ENCODE measurements at regions not wholly inside any gene's neighbourhood (a gene's known extent, or its start where the extent isn't known, plus 50 kb on each side); places are given as distances from the start of the nearest gene placed in this dataset.

DNA sequence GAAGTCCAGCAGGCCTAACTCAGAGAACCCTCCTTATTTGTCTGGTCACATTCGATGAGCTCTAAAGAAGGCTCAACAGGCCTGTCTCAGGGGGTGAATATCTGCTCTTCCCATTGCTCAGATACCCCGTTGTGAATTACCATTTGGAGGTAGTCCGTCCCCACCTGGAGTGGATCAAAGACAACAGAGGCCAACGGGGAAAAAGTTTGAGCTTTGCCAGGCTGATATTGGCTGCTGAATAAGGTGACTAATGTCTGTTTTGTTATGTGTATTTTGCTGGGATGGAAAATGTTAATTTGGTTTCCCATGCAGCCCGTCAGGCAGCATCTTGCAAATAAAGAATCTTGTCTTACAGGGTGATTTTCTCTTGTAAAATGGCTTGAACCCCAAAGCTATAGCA lies 69.2 kb upstream of the EPS8L3 start:
- H3K27me3 Mint-ChIP-seq (ENCODE audit: insufficient read depth, unreplicated experiment): no peaks in the 10 kb centered on the region
- POLR2A ChIA-PET: no interaction called here
- DNase-seq (ENCODE audit: unreplicated experiment): no peak
- H3K27ac Mint-ChIP-seq (ENCODE audit: low read depth, unreplicated experiment): no peak overlapping the region
- H3K9me3 Mint-ChIP-seq (ENCODE audit: unreplicated experiment): no peaks in the 10 kb centered on the region
- BruUV-seq (replicated peaks): no TSS peak
- H3K4me1 Mint-ChIP-seq (ENCODE audit: insufficient read depth, unreplicated experiment): peaks cover 8% of the 10 kb centered on the region
- CTCF ChIA-PET: interaction anchor here (0.6 kb wide), 1 partner anchor 96 kb away, joined by 3 read pairs; no protein-coding TSS in a partner anchor
- TF ChIP-seq, protein P1, sequence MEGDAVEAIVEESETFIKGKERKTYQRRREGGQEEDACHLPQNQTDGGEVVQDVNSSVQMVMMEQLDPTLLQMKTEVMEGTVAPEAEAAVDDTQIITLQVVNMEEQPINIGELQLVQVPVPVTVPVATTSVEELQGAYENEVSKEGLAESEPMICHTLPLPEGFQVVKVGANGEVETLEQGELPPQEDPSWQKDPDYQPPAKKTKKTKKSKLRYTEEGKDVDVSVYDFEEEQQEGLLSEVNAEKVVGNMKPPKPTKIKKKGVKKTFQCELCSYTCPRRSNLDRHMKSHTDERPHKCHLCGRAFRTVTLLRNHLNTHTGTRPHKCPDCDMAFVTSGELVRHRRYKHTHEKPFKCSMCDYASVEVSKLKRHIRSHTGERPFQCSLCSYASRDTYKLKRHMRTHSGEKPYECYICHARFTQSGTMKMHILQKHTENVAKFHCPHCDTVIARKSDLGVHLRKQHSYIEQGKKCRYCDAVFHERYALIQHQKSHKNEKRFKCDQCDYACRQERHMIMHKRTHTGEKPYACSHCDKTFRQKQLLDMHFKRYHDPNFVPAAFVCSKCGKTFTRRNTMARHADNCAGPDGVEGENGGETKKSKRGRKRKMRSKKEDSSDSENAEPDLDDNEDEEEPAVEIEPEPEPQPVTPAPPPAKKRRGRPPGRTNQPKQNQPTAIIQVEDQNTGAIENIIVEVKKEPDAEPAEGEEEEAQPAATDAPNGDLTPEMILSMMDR (IDR thresholded peaks at IDR 0.05; ENCODE audit: unreplicated experiment): no peak
- H3K36me3 Mint-ChIP-seq (ENCODE audit: insufficient read depth, unreplicated experiment): peaks cover 4% of the 10 kb centered on the region
- intact Hi-C loops (cut with micrococcal nuclease): no loop called here
- no peak overlapping the region for H3K4me3 Mint-ChIP-seq (ENCODE audit: unreplicated experiment)

GRCh38 chr1:109828756-109829505 lies 65.2 kb upstream of the EPS8L3 start:
- no TSS peak for BruUV-seq (replicated peaks)
- peak; percentile 40 for DNase-seq (ENCODE audit: unreplicated experiment)
- intact Hi-C loops (cut with micrococcal nuclease): no loop called here
- TF ChIP-seq, protein P1 (IDR thresholded peaks at IDR 0.05; ENCODE audit: unreplicated experiment): no peak
- H3K27ac Mint-ChIP-seq (ENCODE audit: low read depth, unreplicated experiment): no peak overlapping the region
- CTCF ChIA-PET: interaction anchor here (0.5 to 1.5 kb wide), 4 partner anchors 13 to 141 kb away, joined by 3 to 5 read pairs (median 3); no protein-coding TSS in a partner anchor
- POLR2A ChIA-PET: interaction anchor here (1.0 kb wide), 2 partner anchors 43 to 155 kb away, joined by 3 read pairs; no protein-coding TSS in a partner anchor
- peaks cover 4% of the 10 kb centered on the region for H3K36me3 Mint-ChIP-seq (ENCODE audit: insufficient read depth, unreplicated experiment)
- H3K9me3 Mint-ChIP-seq (ENCODE audit: unreplicated experiment): no peaks in the 10 kb centered on the region
- peaks cover 14% of the 10 kb centered on the region for H3K4me1 Mint-ChIP-seq (ENCODE audit: insufficient read depth, unreplicated experiment)
- no peaks in the 10 kb centered on the region for H3K27me3 Mint-ChIP-seq (ENCODE audit: insufficient read depth, unreplicated experiment)
- no peak overlapping the region for H3K4me3 Mint-ChIP-seq (ENCODE audit: unreplicated experiment)

- no peak overlapping the region for H3K27ac Mint-ChIP-seq (ENCODE audit: low read depth, unreplicated experiment)
- no peaks in the 10 kb centered on the region for H3K27me3 Mint-ChIP-seq (ENCODE audit: insufficient read depth, unreplicated experiment)
- DNase-seq (ENCODE audit: unreplicated experiment): no peak
- H3K4me3 Mint-ChIP-seq (ENCODE audit: unreplicated experiment): no peak overlapping the region
- TF ChIP-seq, protein P1 (IDR thresholded peaks at IDR 0.05; ENCODE audit: unreplicated experiment): no peak
- intact Hi-C loops (cut with micrococcal nuclease): no loop called here
- ChIA-PET POLR2A (interaction anchor here (0.6 kb wide), 2 partner anchors 46 to 156 kb away, joined by 4 read pairs; no protein-coding TSS in a partner anchor), CTCF (no interaction called here)
- no peaks in the 10 kb centered on the region for H3K9me3 Mint-ChIP-seq (ENCODE audit: unreplicated experiment)
- peaks cover 4% of the 10 kb centered on the region for H3K36me3 Mint-ChIP-seq (ENCODE audit: insufficient read depth, unreplicated experiment)
- peaks cover 19% of the 10 kb centered on the region for H3K4me1 Mint-ChIP-seq (ENCODE audit: insufficient read depth, unreplicated experiment)
- no TSS peak for BruUV-seq (replicated peaks)
Observed at GRCh38 chr1:109827986-109828385, 64.3 kb upstream of the EPS8L3 start.

GRCh38 chr1:109827466-109827865 lies 63.7 kb upstream of the EPS8L3 start:
- intact Hi-C loops (cut with micrococcal nuclease): no loop called here
- no peak overlapping the region for H3K27ac Mint-ChIP-seq (ENCODE audit: low read depth, unreplicated experiment)
- BruUV-seq (replicated peaks): no TSS peak
- TF ChIP-seq, protein P1 (IDR thresholded peaks at IDR 0.05; ENCODE audit: unreplicated experiment): no peak
- no peaks in the 10 kb centered on the region for H3K27me3 Mint-ChIP-seq (ENCODE audit: insufficient read depth, unreplicated experiment)
- CTCF ChIA-PET: no interaction called here
- DNase-seq (ENCODE audit: unreplicated experiment): peak; percentile 72
- H3K4me1 Mint-ChIP-seq (ENCODE audit: insufficient read depth, unreplicated experiment): peaks cover 24% of the 10 kb centered on the region
- H3K9me3 Mint-ChIP-seq (ENCODE audit: unreplicated experiment): no peaks in the 10 kb centered on the region
- no peak overlapping the region for H3K4me3 Mint-ChIP-seq (ENCODE audit: unreplicated experiment)
- POLR2A ChIA-PET: interaction anchor here (0.6 kb wide), 2 partner anchors 46 to 156 kb away, joined by 4 read pairs; no protein-coding TSS in a partner anchor
- peaks cover 8% of the 10 kb centered on the region for H3K36me3 Mint-ChIP-seq (ENCODE audit: insufficient read depth, unreplicated experiment)
